ENCODE measurements at regions not wholly inside any gene's neighbourhood (a gene's known extent, or its start where the extent isn't known, plus 50 kb on each side); places are given as distances from the start of the nearest gene placed in this dataset.
"Not testable (repeated sequence)": the region's sequence is repeated elsewhere in the genome, so short reads cannot be mapped to it uniquely, and the experiment has no call there.

DNA sequence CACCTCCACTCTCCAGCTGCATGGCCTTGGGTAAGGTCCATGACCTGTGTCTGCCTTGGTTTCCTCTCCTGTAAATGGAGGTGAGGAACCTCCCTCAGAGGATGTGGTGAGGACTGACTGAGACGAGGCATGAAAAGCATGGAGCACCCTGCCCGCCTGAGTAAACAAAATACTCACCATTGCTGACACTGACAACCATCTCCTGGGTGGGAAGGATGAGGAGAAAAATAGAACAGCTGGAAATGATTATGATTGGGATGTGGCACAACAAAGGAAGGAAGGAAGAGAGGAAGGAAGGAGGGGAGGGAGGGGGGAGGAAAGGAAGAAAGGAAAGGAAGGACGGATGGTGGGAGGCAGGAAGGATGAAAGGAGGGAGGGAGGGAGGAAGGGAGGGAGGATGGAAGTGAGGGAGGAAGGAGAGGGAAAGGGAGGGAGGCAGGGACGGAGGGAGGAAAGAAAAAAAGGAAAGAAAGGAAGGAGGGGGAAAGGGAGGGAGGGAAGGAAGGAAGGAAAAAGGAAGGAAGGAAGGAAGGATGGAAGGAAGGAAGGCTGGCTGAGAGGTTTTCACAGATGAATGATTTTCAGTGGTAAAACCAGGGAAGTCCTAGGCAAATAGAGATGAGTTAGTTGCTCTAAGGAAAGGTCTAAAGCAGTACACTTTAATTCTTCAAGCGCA, 276.5 kb upstream of the XYLT1 start:
- no peak for DNase-seq (ENCODE audit: low spot score)

GRCh38 chr16:17744921-17745572, 274.3 kb upstream of the XYLT1 start:
- DNase-seq (ENCODE audit: low spot score), result no peak

DNA sequence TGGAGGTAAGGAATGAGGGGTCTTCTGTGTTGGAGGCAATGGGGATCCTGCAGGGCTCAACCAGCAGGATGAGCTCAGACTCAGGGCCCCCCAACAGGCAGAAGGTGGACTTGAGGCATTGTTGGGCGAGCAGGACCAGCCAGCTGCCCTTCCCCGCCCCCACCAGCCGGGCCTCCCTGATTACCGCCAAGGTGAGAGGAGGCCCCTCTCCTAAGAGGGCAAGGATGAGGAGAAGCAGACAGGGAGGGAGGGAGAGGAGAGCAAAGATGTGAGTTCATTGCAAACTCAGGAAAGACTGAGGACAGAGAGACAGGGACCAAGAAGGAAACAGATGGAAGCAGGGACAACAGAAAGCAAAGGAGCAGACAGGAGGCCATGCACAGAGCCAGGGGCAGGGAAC, 272.8 kb upstream of the XYLT1 start:
- no peak for DNase-seq (ENCODE audit: low spot score)

DNA sequence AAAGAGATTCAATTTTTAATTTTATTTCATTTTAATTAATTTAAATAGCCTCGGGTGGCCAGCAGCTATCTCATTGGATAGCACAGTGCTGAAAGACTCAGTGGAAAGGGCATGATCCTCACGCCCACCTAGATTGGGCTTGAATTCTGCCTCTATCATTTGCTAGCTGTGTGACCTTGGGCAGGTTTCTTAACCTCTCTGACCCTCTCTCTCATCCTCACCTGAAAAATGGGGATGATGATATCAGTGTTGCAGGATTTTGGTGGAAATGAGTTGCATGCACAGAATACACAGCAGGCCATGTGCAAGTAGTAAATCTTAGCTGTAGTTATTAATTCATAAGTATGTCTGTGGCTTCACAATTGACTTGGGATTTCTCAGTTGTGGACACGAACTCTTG, 272.4 kb upstream of the XYLT1 start:
- DNase-seq (ENCODE audit: low spot score), result no peak

GRCh38 chr16:17735099-17735498, 264.3 kb upstream of the XYLT1 start:
- not testable (repeated sequence) for DNase-seq (ENCODE audit: low spot score)

DNA sequence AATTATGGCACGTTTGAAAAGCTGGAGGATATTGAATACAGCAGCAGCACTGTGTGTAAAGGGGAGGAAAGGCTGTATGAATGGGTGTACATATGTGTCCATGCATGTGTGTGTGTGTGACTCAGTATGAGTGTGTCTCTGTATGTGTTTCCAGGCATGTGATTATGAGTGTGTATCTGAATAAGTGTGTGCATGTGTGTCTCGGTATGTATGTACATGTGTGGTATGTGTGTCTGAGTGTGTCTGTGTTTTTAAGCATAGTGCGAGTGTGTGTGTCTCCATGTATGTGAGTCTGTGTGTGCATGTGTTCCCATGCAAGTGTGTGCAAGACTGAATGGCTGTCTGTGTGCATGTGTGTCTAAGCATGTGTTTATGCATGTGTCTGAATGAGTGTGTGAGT, 259.1 kb upstream of the XYLT1 start:
- no peak for DNase-seq (ENCODE audit: low spot score)

DNA sequence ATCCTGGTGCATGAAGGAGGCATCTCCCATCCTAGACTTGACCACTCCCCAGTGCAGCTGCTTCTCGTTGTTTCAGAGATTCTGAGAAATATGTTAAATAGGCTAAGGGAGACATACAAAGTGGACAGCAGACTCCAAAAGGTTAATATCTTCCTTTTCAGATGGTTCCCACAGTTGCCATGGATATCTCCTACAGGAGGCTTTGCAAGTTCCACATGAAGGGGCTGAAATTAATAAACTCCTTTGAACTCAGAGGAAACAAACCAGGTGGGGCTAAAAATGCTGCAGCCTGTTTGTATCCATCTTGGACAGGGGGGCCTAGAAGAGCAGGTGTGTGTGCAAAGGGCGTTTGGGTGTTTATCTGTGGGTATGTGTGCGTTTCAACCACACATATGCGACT, 257.4 kb upstream of the XYLT1 start:
- DNase-seq (ENCODE audit: low spot score), result no peak

GRCh38 chr16:17724242-17724898, 253.6 kb upstream of the XYLT1 start:
- no peak for DNase-seq (ENCODE audit: low spot score)

DNA sequence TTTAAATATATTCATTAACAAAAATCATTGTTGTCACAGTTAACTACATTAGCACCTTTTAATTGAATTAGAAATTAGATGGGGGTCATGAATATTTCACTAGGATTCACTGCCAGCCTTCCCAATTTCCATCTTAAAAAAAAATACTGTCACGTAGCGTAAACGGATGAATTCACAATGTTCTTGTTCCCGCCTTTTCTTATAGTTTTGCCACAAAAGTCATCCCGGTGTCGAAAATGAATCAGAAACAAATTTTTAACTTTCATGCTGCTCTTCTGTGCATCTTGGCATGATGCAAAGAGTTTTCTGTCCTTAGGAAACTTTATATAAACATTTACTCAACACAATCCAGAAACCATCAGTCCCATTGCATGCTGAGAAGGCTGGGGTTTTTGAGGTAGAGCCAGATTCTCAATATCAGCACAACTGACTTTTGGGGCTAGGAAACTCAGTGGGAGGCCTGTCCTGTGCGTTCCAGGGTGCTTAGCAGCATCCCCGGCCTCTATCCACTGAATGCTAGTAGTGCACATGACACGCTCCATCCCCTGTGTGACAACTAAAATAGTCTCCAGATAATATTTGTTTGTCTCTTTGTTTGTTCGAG, 252.9 kb upstream of the XYLT1 start:
- DNase-seq (ENCODE audit: low spot score), result no peak

DNA sequence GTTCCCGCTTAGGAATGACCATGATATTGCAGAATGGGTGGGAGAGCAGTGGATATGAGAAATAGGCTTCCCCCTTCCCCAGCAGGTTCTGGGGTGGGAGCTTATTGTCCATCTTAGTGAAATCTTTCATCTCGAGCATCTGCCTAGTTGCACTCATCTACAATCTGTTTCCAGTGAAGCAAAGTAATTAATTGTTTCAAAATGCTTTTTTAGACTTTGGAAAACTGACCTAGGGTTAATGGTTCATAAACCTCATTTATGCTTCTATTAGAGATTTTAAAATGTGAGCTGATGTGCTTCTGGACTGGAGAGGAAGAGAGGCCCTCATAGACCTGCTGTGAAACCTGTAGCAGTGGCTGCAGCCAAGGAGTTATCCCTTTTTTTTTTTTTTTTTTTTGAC, 247.7 kb upstream of the XYLT1 start:
- no peak for DNase-seq (ENCODE audit: low spot score)

DNA sequence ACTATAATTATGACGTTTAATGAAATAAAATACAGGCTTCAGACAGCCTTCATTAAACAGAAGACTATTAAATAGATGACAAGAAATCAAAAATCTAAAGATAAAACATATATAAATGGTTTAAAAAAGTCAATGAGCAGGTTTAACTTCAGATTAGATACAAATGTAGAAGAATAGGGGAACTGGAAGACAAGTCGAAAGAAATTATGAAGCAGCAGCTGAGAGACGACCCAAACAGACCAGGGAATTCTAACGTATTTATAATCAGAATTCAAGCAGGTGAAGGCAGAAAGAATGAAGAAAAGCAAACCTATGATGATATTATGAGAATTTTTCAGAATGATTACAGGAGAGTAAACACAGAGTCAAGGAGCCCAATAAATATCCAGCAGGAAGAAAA, 235.1 kb upstream of the XYLT1 start:
- DNase-seq (ENCODE audit: low spot score), result no peak

DNA sequence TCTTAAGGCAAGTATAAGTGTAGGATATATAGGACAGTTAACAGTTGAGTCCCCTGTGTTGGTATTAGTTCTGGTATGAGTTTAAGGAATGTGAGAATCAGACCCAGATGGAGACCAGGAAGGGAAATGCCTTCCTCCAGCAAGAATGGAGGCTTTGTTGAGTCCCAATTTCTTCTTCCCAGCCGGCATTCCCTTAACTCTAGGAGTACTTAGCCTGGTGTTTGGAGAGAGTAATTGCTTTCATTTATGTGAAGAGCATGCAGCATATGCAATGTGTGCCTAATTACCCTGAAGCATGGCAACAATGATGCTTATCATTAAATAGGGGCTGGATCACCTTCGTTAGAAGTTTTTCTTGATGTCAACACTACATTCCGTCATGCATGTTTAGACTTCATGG, 225.9 kb upstream of the XYLT1 start:
- DNase-seq (ENCODE audit: low spot score), result no peak

DNA sequence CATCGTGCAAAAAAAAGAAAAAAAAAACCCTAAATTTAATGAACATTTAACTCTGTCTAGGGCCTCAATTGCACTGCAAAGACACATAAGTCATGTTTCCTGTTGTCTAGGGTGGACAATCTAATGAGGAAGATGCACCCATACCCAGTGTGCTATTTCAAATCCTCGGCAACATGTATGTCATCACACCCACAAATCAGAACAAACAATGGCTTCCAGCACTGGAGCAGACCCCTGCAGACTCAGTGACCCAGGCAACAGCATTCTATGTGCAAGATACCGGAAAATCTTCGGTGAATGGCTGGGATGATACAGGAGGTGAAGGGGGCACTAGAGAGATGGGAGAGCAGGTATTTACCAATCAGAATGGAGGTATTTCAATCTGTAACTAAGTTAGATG, 221.7 kb upstream of the XYLT1 start:
- DNase-seq (ENCODE audit: low spot score), result no peak

- DNase-seq (ENCODE audit: low spot score), result no peak
Measured at GRCh38 chr16:17691899-17692176, 221.1 kb upstream of the XYLT1 start.

DNA sequence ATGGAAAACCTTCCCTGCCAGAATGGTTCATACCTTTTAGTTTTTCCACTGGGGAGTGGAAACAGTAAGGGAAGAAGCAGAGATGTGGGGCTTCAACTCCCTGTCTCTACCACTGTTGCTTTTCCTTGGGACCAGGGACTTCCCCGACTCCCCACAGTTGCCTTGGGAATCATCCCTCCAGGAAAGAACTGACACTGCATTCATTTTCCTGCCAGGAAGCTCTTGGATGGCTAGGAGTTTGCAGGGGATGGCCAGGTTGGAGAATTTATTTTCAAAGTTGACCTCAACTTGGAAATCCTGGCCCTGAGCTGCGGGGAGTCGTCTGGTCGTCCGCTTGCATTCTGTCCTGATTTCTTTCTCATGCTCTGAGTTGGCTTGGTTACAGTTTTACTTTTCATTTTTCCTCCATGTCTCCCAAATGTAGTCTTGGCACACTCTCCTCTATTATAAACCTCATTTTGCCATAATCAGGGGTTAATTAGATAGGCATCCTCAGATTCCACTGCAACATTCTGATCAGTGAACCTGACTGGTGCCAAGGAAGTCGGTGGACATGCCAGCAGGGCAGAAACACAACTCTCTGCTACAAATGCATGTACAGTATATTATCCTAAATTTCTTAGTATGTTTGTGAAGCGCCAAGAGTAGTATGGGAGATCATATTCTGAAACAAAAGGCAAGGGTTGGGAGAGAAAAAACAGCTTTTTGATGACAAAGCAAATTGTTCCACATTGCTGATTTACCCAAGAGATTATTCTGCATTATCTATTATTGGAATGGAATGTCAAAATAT, 220.5 kb upstream of the XYLT1 start:
- no peak for DNase-seq (ENCODE audit: low spot score)

GRCh38 chr16:17685447-17685846, 214.7 kb upstream of the XYLT1 start:
- no peak for DNase-seq (ENCODE audit: low spot score)

GRCh38 chr16:17683281-17683680, 212.5 kb upstream of the XYLT1 start:
- no peak for DNase-seq (ENCODE audit: low spot score)

DNA sequence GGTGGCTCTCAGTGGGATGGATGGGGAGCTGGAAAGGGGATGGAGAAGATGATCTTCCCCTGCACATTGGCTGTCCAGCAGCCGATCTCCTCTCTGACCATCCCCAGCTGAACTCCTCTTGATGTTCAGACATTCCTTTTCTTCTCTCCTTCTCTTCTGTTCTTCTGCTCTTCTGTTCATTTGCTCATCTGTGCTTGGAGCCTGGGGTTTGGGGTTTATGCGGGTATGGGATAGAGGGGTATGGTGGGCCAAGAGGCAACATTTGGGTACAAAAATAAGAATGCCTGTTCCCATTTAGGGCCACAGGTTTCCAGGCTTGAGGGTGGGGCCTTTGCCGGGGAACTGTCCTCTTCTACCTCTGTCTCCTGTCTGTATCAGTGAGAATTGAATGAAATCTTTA, 205.4 kb upstream of the XYLT1 start:
- DNase-seq (ENCODE audit: low spot score), result no peak

DNA sequence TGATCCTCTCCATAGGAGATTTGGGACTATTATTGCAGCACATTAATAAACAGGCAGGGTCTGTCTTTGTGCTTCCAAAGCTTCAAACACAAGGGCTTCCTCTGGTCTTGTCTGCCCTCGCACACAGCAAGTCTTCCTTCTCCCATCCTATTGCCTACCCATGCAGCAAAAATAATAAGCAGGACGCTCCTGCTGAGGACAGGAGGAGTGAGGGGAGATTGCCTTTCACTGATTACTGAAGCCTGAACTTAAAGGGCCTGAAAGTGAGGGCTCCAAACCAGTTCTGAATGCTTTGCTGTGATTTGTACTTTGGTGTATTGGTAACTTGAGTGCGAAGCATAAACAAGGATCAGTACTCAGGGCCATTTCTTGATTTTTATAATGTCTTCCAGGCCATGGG, 197.6 kb upstream of the XYLT1 start:
- no peak for DNase-seq (ENCODE audit: low spot score)

GRCh38 chr16:17666293-17666692, 195.5 kb upstream of the XYLT1 start:
- DNase-seq (ENCODE audit: low spot score), result no peak

DNA sequence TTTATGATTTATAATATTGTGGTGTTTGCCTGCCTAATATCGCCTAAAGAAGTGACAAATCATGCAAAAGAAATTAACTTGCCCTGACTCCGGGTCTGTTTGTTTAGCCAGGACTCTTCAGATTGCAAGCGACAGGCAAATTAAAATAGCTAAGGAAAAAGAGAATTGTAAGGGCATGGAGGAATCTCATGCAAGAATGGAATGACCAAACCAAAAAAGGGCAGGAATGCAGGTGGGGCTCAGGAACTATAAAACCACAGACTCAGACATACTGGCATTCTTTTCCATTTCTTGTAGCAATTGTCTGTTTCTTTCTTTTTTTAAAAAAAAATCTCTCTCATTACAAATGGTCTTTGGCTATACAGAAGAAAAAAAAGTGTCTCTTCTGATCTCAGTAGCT, 188.1 kb upstream of the XYLT1 start:
- DNase-seq (ENCODE audit: low spot score), result no peak

DNA sequence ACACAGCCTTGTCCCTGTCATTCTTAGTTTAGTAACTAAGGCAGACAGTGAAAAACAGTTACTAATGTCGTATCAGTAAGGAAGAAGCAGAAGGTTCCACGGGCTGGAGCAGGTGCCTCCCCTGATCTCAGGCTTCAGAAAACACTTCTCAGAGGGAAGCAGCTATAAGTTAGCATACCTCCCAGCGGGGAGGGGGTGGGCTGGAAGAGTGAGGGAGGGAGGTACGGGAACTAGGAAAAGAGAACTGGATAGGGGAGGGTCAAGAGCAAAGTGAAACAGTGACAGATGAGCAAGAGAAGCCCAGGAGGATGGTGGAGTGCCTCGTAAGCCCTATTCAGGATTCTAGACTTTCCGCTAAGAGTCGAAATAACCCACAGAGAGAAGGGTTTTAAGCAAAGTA, 186.3 kb upstream of the XYLT1 start:
- no peak for DNase-seq (ENCODE audit: low spot score)

GRCh38 chr16:17654571-17654970, 183.8 kb upstream of the XYLT1 start:
- no peak for DNase-seq (ENCODE audit: low spot score)

All from COLO829 (cell line).